Right cardiac atrium (tissue), 5 donors: ENCODE measurements at regions not wholly inside any gene's neighbourhood (a gene's known extent, or its start where the extent isn't known, plus 50 kb on each side); places are given as distances from the start of the nearest gene placed in this dataset.
A peak's percentile ranks its signal among the peaks of the same experiment; 100 is the strongest.

Source experiments
- ATAC-seq, 2 donors: fragments of 200-7000 bp; cut with Tn5 transposase; one replicate each; pipeline versions ENCODE4 v1.8.0 to v1.9.1; 2020; ENCODE audit warnings: moderate library complexity in 2 of 2, mild to moderate bottlenecking in 1 of 2
- DNase-seq, 3 donors: peaks; one replicate each; pipeline ENCODE4 v3.0.0-alpha.2; 2020
- H3K27ac ChIP-seq: one replicate; pipeline ENCODE4 v1.5.1; 2013; ENCODE audit warnings: mild to moderate bottlenecking, low read length, control low read depth, moderate library complexity
- H3K27me3 ChIP-seq: one replicate; pipeline ENCODE4 v1.6.1; 2013; ENCODE audit not compliant: control insufficient read depth, insufficient read depth
- H3K4me1 ChIP-seq: one replicate; pipeline ENCODE4 v1.6.1; 2013; ENCODE audit warnings: low read length; ENCODE audit not compliant: control insufficient read depth, insufficient read depth
- H3K4me3 ChIP-seq: one replicate; pipeline ENCODE4 v1.5.1; 2013; ENCODE audit warnings: low read length, control low read depth
- H3K9me3 ChIP-seq: one replicate; pipeline ENCODE4 v1.6.1; 2013; ENCODE audit warnings: low read length; ENCODE audit not compliant: control insufficient read depth
- WGBS: extraction: QIAGEN DNeasy Blood & Tissue Kit; methylation state at CpG from one replicate; pipeline ENCODE4 v1.1.7; 2013; 5-methylcytosine and 5-hydroxymethylcytosine counted together
- intact Hi-C, 4 donors: fragments of 100-400 bp; cut with DNase I; formaldehyde crosslinking; loops; one replicate each; pipeline versions ENCODE4 v1.11.0 to v1.14.0; 2022 to 2023
- donor health status: healthy with polysubstance abuse.
- donor health status: DM: no; HTN: yes; CAD: no.
- donor health status: DM: no; HTN: no; CAD: no.
- donor health status: DM: no; HTN: yes; CAD: no; lungs with severe emphysema.
- donor health status: DM: yes; HTN: yes; CAD: no.

DNA sequence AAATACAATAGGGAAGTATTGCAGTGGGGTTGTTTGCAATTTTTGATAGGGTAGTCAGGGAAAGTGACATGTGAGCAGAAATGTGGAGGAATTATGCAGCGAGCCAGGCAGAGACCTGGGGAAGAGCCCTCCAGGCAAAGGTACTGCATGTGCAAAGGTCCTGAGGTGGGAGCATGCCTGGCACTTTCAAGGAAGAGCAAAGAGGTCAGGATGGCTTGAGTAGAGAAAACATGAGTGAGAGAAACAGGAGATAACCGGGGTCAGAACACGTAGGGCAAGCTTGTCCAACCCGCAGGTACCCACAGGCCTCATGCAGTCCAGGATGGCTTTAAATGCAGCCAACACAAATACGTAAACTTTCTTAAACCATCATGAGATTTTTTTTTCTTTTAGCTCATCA, 71.0 kb downstream of the COQ2 start:
- DNase-seq (no peak), ATAC-seq (no peak)
- WGBS: 92% methylated on average over 5 of the region's 5 CpGs
- Histone ChIP-seq H3K9me3 (no peaks in the 10 kb centered on the region), H3K27me3 (no peaks in the 10 kb centered on the region), H3K27ac (no peak overlapping the region), H3K4me3 (no peak overlapping the region), H3K4me1 (no peaks in the 10 kb centered on the region)
- intact Hi-C loops: no loop called here

DNA sequence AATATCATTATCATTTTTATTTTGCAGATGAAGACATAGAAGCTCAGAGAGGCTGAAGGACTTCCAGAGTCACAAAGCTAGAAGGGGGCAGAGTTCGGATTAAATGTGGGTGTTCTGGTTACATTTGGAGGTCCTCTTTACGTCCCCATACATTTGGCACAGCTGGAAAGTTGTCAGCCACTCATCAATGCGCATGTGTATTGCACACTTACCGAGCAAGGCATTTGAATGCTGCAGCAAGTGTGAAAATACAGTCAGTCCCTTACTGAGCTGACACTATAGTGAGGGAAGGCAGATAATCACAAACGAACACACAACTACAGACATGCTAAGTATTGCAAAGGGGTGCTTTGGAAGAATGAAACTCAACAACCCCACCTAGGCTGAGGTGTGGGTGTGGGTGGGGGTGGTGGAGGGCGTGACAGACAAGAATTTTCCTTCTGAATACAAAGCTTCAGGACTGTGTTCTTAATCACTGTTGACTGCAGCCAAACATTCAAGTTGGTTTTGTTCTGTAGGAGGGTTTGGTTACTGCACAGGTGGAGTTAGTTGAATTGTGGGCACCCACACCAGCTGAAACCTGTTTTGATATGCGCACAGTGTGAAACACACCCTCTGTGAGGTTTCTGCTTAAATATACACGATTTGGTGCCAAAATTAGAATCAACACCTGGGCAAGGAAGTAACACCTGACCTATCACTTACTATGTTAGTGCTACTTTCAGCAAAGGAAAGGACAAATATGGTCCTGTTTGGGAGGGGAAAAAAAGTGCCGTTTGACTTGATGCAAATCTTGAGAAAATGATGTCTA, 72.4 kb downstream of the COQ2 start:
- Histone ChIP-seq H3K4me3 (no peak overlapping the region), H3K4me1 (no peaks in the 10 kb centered on the region), H3K9me3 (no peaks in the 10 kb centered on the region), H3K27me3 (no peaks in the 10 kb centered on the region), H3K27ac (no peak overlapping the region)
- intact Hi-C loops: no loop called here
- DNase-seq (no peak), ATAC-seq (peak in 1 of 2 donors; percentile 16)
- WGBS: 52% methylated on average over 9 of the region's 9 CpGs

DNA sequence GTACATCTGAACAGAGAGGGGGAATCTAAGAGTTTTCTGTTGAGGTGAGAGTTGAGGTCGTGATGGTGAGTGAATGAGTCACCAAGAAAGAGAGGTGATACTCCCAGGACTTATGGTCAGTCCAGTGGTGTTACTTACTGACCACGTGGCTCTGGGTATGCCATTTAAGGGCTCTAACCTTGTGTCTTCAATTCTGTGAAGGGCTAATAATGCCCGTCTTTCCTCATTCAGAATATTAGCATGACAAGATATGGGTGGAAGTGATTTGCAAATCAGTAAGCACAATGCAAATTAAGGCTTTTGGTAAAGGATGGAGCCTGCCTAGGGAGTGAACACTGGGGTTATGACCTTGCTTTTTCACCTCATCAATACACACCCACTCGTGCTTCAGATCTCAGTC, 75.2 kb downstream of the COQ2 start:
- Histone ChIP-seq H3K9me3 (no peaks in the 10 kb centered on the region), H3K4me3 (no peak overlapping the region), H3K27ac (no peak overlapping the region), H3K27me3 (no peaks in the 10 kb centered on the region), H3K4me1 (no peaks in the 10 kb centered on the region)
- DNase-seq: no peak
- WGBS: 55% methylated on average over 4 of the region's 4 CpGs
- no peak for ATAC-seq
- intact Hi-C loops: no loop called here

DNA sequence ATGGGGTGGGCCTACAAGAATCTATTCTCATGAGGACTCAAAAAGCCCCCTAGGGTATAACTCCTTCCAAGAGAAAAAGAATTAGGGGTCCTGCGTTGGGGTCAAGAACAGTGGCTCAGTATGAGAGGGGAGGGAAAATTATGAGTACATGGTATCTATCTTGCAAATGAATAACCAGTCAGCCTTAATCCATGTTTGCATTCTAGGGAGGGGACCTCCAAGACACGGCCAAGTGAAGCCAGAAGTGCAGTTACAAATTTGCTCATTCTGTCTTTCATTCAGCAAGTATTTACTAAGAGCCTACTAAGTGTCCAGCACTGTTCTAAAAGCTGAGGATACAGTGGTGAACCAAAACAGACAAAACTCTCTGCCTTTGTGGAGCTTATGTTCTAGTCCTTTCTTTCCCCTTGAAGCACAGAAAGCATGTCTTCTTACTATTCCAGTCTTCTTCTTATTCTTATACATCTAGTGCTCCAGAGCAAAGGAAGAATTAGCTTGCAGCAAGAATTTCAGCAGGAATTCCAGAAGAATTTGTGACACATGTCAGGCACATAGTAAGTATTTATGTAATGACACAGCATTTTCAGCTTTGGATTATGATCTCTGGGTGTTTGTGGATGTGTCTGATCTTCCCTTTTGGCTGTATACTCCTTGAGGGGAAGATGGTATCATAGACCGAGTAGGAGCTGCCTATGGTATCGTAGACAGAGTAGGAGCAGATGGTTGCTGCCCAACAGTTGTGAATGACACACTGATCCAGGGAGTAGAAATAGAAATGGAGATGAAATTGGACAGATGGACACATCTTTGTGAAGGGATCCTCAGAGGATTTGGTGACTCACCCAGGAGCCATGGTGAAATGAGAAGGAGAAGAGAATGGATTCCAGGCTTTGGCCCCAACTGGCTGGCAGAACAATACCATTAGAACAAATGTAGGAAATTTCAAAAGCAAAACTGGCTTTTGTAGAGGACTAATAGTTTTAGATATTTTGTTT, 75.9 kb downstream of the COQ2 start:
- H3K27me3 ChIP-seq: no peaks in the 10 kb centered on the region
- no peaks in the 10 kb centered on the region for H3K9me3 ChIP-seq
- ATAC-seq (no peak), DNase-seq (no peak)
- H3K4me1 ChIP-seq: no peaks in the 10 kb centered on the region
- WGBS: 93% methylated on average over 4 of the region's 4 CpGs
- H3K27ac ChIP-seq: no peak overlapping the region
- intact Hi-C loops: no loop called here
- H3K4me3 ChIP-seq: no peak overlapping the region

DNA sequence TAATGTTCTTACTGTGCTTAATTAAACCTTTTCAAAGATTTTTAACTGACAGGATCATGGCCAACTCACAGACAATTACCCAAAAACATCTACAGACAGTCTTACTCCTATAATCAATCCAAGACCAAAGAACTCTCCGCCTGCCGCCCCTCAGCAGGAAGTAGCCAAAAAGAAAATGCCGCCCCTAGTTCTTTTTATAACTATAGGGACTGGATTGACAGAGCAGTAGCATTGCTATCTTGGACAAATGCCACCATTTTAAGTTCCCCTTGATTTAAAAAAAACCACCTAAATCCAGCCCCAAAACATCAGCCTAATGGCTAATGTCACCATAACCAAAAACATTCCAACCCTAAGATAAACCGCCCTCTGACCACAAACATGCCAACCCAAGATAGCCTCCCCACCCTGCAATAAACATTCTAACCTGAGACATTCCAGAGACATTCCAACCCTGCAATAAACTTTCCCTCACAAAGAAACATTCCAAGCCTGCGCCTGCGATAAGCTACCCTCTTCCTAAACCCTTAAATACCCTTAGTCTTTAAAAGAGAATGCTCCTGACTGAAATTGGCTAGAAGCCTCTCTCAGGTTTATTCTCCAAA, 77.0 kb downstream of the COQ2 start:
- H3K9me3 ChIP-seq: no peaks in the 10 kb centered on the region
- 56% methylated on average over 6 of the region's 6 CpGs for WGBS
- no peak overlapping the region for H3K27ac ChIP-seq
- ATAC-seq (no peak), DNase-seq (no peak)
- no peak overlapping the region for H3K4me3 ChIP-seq
- no peaks in the 10 kb centered on the region for H3K27me3 ChIP-seq
- no peaks in the 10 kb centered on the region for H3K4me1 ChIP-seq
- intact Hi-C loops: no loop called here

DNA sequence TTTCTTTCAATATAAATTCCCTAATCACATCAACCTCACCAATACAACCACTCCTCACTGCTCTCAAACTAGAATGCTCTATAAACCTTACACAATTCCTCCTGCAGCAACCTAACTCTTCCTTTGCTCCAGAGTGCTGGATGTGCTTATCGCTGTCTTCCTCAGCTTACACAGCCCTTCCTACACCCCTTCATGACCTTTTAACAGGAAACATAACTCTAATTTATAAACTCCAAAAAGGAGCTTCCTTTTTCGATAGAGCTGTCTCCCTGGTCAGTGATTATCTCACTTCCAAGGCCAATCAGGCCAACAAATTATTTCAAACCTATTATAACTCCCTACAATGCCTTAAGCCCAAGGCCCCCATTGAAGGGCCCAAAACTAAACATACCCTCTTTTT, 78.8 kb downstream of the COQ2 start:
- H3K4me1 ChIP-seq: no peaks in the 10 kb centered on the region
- 30% methylated on average over 2 of the region's 2 CpGs for WGBS
- no peak for ATAC-seq
- no peak for DNase-seq
- intact Hi-C loops: no loop called here
- no peaks in the 10 kb centered on the region for H3K27me3 ChIP-seq
- no peak overlapping the region for H3K27ac ChIP-seq
- no peaks in the 10 kb centered on the region for H3K9me3 ChIP-seq
- H3K4me3 ChIP-seq: no peak overlapping the region

DNA sequence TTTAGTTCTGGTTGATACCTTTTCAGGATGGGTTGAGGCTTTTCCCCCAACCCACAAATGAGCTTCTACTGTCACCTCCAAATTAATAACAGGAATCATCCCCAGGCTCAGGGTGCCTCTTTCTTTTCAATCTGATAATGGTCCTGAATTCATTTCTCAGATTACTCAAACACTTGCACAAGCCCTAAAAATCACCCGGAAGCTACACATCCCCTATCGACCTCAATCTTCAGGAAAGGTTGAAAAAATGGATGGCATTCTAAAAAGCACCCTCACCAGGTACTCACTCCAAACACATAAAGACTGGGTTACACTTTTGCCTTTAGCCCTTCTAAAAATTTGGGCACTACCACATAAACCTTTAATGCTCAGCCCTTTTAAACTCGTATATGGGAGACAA, 79.9 kb downstream of the COQ2 start:
- WGBS: 26% methylated on average over 3 of the region's 3 CpGs
- H3K27me3 ChIP-seq: no peaks in the 10 kb centered on the region
- no peak overlapping the region for H3K27ac ChIP-seq
- no peaks in the 10 kb centered on the region for H3K4me1 ChIP-seq
- no peaks in the 10 kb centered on the region for H3K9me3 ChIP-seq
- H3K4me3 ChIP-seq: no peak overlapping the region
- ATAC-seq (no peak), DNase-seq (no peak)
- intact Hi-C loops: no loop called here

DNA sequence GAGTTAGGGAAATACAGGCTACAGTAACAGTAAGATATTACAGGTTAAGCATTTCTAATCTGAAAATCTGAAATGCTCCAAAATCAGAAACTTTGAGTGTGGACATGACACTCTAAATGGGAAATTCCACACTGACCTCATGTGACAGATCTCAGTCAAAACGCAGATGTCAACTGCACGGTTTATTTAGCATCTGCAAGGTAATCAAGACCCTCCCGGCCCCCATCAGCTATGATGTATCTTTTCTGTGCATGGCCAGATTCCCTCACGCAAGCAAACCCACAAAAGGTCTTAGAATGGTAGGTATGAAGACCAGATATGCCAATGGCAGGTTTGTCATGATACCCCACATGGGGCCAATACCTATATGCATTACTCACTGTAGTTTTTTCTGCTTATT, 82.8 kb downstream of the COQ2 start:
- Histone ChIP-seq H3K27ac (no peak overlapping the region), H3K9me3 (no peaks in the 10 kb centered on the region), H3K4me1 (no peaks in the 10 kb centered on the region), H3K27me3 (no peaks in the 10 kb centered on the region), H3K4me3 (no peak overlapping the region)
- ATAC-seq (no peak), DNase-seq (no peak)
- intact Hi-C loops: no loop called here
- 86% methylated on average over 4 of the region's 4 CpGs for WGBS

DNA sequence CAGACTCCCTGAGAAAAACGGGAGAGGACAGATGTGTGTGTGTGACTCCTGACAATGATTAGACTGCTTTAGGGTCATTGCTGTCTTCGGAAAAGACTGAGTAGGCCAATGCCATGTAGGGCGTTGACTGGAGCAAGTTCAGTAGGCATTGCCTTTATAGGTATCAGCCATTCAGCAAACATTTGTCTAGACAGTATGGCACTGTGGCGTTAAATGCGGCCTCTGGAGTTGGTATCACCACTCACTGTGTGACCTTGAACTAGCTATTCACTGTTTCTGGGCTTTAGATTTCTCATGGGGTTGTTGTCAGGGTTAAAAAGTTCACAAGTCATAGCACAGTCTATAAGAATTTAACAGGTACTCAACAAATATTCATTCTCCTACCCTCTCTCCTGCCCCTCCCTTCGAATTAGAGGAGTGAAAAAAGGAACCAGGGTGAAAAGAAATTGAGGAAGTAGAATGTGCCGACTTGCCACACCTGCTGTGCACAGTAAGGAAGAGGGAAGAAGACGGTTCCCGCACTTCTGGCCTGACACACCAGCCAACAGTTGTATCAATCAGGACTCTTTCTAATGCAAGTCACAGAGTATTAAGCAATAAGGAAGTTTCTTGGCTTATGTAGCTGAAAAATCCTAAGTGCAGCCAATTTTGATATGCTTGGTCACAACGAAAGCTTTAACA, 83.2 kb upstream of the PLAC8 start:
- DNase-seq: peak; percentile 29 to 71 (median 60)
- intact Hi-C loops: no loop called here
- Histone ChIP-seq H3K9me3 (no peaks in the 10 kb centered on the region), H3K27me3 (no peaks in the 10 kb centered on the region), H3K27ac (no peak overlapping the region), H3K4me1 (no peaks in the 10 kb centered on the region), H3K4me3 (no peak overlapping the region)
- WGBS: 68% methylated on average over 10 of the region's 10 CpGs
- peak; percentile 64 to 89 for ATAC-seq

DNA sequence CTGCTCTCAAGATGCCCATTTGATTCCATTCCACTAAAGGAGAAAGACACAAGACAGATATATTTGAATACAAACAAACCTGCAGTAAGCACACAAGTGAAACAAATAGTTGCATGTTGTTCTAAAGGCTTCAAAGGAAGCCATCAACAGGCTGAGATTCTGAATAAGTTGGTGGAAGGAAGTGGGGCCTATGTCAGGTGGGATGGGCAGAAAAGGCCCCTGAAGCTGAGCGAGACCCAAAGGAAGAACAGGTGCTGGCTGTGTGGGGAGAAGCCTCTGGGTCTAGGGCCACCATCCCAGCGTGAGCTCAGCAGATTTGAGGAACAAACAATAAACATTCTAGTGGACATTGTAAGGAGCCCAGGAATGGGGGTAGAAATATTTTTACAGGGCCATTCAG, 82.4 kb upstream of the PLAC8 start:
- H3K4me1 ChIP-seq: no peaks in the 10 kb centered on the region
- WGBS: 77% methylated on average over 2 of the region's 2 CpGs
- no peaks in the 10 kb centered on the region for H3K27me3 ChIP-seq
- ATAC-seq (no peak), DNase-seq (no peak)
- intact Hi-C loops: no loop called here
- H3K27ac ChIP-seq: no peak overlapping the region
- H3K4me3 ChIP-seq: no peak overlapping the region
- no peaks in the 10 kb centered on the region for H3K9me3 ChIP-seq
